GM21723 (cell line): ENCODE measurements at regions not wholly inside any gene's neighbourhood (a gene's known extent, or its start where the extent isn't known, plus 50 kb on each side); places are given as distances from the start of the nearest gene placed in this dataset.

Source experiments
- ATAC-seq: cut with Tn5 transposase; IDR thresholded peaks from one replicate; pipeline ENCODE4 v1.9.1; 2021; ENCODE audit warnings: mild to moderate bottlenecking, moderate library complexity; ENCODE audit not compliant: unreplicated experiment

DNA sequence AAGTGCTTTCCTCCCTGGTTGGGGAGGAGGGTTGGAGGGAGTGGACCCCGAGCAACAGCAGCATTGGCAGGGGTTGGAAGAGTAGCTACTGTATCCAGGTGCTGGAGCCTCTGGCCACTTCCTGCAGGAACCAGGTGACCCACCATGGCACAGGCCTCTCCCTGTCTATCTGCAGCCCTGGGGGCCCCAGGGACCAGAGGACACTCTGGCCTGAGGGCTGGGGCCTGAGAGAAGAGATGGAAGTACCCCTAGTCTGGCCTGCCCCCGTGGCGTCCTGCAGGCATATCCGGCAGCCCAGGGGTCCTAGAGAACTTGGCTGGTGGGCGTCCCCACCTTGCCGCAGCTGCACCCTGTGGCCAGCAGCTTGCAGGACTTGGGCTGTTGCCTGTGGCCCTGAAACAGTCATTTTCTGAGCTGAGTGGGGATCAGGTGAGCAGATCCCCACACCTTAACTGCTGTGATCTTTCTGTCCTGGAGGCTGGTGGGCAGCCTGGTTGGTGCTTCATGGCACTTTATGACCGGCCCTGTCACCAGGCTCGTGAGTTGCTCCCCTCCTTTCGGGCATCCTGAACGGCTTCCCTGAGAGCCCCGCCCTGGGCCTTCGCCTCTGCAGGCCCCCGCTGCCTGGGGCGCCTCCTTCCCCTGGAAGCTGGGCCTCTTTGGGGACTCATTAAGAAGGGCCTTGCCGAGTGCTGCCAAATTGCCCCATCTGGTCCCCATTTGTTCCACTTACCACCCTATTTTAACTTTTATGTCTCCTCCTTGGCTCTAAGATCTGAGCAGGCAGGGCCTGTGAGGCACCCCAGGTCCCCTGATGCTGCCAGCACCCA, 298.6 kb downstream of the SEC14L1 start:
- no peak for ATAC-seq

GRCh38 chr17:77440560-77440981, 299.8 kb downstream of the SEC14L1 start:
- no peak for ATAC-seq

DNA sequence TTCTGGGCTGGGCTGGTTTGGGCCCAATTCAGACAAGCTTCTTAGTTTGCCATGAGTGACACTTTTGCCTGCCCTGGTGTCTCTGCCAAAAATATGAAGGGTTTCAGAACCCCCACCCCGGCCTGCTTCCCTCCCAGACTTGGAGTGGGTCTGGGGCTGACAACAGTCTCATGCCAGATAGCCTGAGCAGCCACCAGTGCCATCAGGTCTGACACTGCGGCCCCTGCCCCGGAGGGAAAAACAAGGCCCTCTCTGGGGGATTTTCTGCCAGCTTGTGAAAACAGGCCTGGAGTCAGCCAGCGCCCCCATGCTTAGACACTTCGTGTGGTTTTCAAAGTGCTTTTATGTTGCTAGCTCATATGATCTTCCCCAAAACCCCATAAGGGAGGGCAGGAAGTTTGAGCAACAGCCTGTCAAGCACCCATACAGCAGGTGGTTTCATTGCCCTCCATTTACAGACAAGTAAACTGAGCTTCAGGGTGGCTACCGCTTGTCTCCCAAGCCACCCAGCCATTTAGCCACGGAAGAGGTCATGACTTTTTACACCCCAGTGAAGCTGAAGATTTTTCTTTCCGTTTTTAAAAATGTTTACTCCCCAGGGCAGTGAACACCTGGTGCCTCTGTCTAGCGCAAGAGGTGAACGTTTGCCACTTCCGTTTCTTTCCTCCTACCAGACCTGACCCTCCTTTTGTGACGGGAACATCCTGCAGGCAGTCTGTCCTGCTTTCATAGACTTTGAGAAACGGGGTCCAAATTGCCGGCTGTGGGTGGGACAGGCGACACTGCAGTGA, 300.6 kb downstream of the SEC14L1 start:
- peak; percentile 48 for ATAC-seq

GRCh38 chr17:77441940-77442339, 301.2 kb downstream of the SEC14L1 start:
- ATAC-seq = no peak

- ATAC-seq = no peak
Measured at GRCh38 chr17:77442976-77443747, 302.4 kb downstream of the SEC14L1 start.

DNA sequence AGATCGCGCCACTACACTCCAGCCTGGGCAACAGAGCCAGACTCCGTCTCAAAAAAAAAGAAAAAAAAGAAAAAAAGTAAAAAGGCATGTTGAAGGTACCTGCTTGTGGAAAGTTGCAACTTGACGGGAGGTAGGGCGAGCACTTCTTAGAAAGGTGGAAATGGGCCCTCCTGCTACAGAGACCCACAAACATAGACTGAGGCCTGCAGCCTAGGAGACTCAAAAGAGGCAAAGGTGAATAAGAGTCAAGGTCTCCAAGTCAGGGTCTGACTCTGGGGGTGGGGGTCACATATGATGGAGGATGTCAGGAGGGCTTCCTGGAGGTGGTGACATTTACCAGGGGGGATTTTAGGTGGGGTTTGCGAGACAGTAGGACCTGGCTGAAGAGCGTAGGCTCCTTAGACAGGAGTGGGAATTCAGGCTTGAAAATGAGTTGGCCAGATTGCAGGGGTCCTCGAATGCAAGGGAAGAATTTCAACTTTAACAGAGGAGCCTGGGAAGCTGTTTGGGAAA, 303.0 kb downstream of the SEC14L1 start:
- ATAC-seq = no peak

DNA sequence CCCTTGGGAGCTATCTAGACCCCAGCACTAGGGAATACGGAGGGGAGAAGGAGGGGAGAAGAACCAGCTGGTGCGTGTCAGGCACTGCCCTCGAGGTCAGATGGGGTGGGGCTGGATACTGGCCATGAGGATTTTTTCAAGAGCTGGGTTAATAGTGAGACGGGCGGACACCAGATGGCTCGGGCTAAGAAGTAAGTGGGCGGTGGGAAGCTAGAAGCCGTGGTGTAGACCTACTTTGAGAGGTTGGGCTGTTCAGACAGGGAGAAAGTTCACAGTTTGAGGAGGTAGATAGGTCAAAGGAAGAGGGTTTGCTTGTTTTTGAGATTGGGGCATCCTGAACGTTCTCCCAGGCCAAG, 303.8 kb downstream of the SEC14L1 start:
- no peak for ATAC-seq

DNA sequence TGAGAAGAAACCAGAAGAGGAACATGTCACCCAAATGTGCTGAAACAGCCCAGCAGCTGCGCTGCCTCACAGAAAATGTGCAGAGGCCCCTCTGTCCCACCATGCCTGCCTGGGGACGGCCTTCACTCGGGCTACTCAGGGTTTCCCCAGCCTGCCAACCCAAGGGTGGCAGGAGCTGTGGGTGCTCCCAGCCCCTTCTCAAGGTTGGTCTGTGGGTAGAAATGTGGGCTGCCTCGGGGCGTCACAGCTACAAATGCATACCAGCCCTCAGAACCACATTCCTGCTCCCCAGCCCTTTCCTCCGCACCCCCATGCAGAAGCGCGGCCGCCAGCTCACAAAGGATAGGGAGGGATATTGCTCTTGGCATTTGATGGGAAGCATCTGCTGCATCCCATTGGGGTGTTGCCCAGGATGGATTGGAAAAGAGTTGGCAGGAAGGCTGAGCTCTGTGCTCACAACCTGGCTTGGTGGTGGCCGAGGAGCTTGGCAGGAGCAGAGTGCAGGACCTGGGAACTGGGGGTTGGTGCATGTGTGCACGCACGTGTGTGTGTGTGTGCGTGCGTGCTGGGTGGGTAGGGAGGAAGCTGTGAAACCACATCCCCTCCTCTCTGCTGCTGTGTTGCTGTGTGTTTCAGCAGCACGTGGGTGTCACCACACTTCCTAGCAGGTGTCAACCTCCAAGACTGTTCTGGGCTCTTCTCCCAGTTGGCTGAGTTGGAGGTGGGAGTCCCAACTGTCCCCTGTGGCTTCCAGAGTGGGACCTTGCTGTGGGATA, 304.4 kb downstream of the SEC14L1 start:
- peak; percentile 41 for ATAC-seq

DNA sequence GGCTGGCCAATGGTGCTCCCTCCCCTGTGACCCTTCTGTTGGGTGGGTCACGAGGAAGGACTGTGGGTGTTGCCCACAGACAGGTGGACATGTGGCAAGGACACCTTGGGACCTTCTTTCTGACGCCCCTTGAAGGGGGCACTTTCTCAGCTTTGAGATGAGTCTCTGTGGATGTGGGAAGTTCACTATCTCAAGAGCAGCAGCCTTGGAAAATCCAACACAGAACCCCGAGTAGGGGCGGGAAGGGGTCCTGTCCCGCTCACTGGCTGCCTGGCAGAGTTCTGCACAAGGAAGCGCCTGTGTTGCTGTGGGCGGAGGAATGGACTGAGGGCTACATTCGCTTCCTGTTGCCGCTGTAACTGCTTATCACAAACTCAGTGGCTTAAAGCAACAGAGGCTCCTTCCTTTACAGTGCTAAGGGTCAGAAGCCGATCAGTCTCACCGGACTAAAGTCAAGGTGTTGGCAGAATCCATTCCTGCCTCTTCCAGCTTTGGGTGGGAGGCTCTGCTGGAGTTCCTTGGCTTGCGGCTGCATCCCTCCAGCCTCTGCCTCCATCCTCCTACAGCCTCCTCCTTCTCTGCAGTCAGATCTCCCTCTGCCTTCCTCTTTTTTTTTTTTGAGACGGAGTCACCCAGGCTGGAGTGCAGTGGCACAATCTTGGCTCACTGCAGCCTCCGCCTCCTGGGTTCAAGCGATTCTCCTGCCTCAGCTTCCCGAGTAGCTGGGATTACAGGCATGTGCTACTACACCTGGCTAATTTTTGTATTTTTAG, 305.2 kb downstream of the SEC14L1 start:
- ATAC-seq = no peak

GRCh38 chr17:77446940-77447634, 306.3 kb downstream of the SEC14L1 start:
- ATAC-seq = no peak

DNA sequence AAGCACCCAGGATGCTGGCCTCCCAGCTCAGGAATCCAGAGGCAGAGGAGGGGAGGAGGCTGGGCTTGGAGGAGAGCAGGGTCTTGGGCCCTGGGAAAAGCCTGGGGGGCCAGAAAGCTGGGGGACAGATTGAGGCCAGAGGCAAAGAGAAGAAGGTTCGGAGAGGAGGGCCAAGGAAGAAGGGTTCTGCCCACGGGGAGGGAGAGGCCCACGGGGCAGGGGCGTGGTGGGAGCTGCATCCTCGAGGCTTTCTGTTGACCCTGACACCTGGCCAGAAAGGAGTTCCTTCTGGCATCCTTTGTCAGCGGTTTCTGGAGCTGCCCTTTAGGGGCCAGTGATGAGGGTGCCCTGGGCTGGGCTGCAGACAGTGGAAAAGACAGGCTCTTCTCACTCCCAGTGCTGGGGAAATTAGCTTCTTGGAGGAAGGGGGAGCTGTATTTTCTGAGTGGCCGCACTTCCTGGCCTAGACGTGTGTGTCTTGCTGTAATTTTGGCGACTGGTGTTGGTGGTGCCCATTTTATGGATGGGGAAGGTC, 308.7 kb downstream of the SEC14L1 start:
- no peak for ATAC-seq

DNA sequence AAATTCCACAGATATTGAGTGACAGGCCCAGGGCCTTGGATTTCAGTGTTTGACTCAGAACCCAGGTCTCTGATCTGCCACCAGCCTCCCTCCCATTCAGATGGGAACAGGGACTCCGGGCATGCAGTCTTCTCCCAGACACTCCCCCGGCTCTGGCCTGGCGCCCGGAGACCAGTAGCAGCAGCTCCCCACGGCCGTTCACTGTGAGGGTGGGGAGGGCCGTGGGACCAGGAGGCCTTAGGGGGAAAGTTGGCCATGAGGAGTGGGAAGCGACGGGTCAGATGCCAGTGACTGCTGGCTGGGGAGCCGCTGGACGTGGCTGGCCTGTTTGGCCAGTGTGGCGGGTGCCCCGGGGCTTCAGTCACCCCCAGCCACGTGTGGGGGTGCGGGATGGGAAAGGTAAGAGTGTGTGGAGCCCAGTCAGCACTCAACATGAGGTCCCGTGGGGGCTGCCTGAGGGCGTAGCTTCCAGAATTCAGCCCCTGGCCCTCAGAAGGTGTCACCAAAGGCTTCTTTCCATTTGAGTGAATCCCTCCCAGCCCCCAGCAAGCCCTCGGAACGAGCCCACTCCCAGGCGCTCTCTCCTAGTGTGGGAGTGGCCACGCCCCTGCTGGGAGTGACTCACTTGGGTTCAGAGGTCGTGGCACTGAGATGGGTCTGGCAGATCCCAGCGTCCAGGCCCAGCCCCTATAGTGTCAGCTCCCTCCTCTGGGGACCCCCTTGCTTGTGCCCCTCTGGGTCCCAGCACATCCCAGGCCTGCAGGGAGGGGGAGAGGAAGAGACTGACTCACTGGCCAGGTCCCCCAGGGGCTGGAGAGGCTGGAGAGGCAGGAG, 309.4 kb downstream of the SEC14L1 start:
- ATAC-seq = no peak

DNA sequence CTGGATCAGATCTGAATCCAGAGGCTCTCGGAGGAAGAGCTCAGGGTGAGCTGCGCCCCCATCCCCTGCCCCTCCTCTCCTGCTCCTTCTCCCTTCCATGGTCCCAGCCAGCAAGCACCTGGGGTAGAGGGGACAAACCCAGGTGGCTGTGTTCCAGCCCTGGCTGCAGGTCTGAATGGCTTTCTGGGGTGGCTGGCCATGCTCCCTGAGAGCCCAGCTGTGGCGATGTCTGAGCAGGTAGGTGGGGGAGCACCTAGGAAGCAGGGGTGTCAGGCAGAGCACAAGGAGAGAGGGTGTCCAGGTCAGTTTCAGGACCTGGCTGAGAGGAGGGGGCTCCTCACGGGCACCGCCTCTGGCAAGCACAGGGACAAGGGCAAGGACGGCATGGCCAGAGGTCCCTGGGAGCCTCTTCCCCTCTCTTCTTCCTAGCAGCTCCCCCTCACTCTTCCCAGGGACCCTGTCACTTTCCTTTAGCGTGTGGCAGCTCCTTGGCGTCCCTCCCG, 310.0 kb downstream of the SEC14L1 start:
- ATAC-seq = no peak

- ATAC-seq = peak; percentile 43
Measured at GRCh38 chr17:77451245-77451893, 310.6 kb downstream of the SEC14L1 start.

GRCh38 chr17:77451894-77452852, 311.4 kb downstream of the SEC14L1 start:
- no peak for ATAC-seq

- no peak for ATAC-seq
Measured at GRCh38 chr17:77453613-77454241, 313.0 kb downstream of the SEC14L1 start.
